IMR-90 (cell line): ENCODE measurements at regions not wholly inside any gene's neighbourhood (a gene's known extent, or its start where the extent isn't known, plus 50 kb on each side); places are given as distances from the start of the nearest gene placed in this dataset.
A peak's percentile ranks its signal among the peaks of the same experiment; 100 is the strongest.

ENCODE experiments used
- ATAC-seq: fragments of 200-7000 bp; cut with Tn5 transposase; 2 replicates; pipeline ENCODE4 v1.9.1; 2020; ENCODE audit warnings: low read depth, mild to moderate bottlenecking, moderate library complexity
- BruUV-seq: library from RNA; stranded (reverse); fragments of 400-500 nt; replicated peaks from 2 replicates; lab custom pipeline; 2021; lab: Mats Ljungman, UMichigan
- CTCF ChIA-PET: fragments of 300-600 bp; formaldehyde crosslinking; extraction: SDS; loops from one replicate; lab custom pipeline; 2021; ENCODE audit warnings: antibody characterized with exemption; lab: Yijun Ruan, JAX
- POLR2A ChIA-PET: fragments of 300-600 bp; sonication (Branson Sonifier 250); formaldehyde crosslinking; loops from one replicate; lab custom pipeline; 2022; ENCODE audit warnings: antibody characterized with exemption; ENCODE audit not compliant: unreplicated experiment; lab: Charles Lee
- DNase-seq: peaks from one replicate; pipeline ENCODE4 v3.0.0; 2013
- H2AFZ ChIP-seq: replicated peaks from 2 replicates; pipeline ENCODE3; 2013; ENCODE audit warnings: low read length, mild to moderate bottlenecking; ENCODE audit not compliant: poor library complexity
- H2AK5ac ChIP-seq: 2 replicates; pipeline ENCODE4 v1.6.1; 2013; ENCODE audit warnings: low read depth, low read length, inconsistent platforms
- H2AK9ac ChIP-seq: replicated peaks from 2 replicates; pipeline ENCODE3; 2013; ENCODE audit warnings: mild to moderate bottlenecking, low read depth, low read length, moderate library complexity; ENCODE audit not compliant: poor library complexity
- H2BK120ac ChIP-seq: 2 replicates; pipeline ENCODE4 v1.6.1; 2013; ENCODE audit warnings: low read depth, low read length, inconsistent platforms
- H2BK15ac ChIP-seq: 3 replicates; pipeline ENCODE4 v1.6.1; 2013; ENCODE audit warnings: low read depth, low read length, inconsistent platforms
- H2BK20ac ChIP-seq: 2 replicates; pipeline ENCODE4 v1.6.1; 2013; ENCODE audit warnings: low read depth, mild to moderate bottlenecking, inconsistent platforms, low read length, moderate library complexity
- H2BK5ac ChIP-seq: 2 replicates; pipeline ENCODE4 v1.6.1; 2013; ENCODE audit warnings: mild to moderate bottlenecking, low read depth, low read length, inconsistent platforms; ENCODE audit not compliant: poor library complexity, severe bottlenecking
- H3K14ac ChIP-seq: replicated peaks from 2 replicates; pipeline ENCODE4 v1.6.1; 2013; ENCODE audit warnings: low read depth, low read length, inconsistent platforms
- H3K18ac ChIP-seq: 2 replicates; pipeline ENCODE4 v1.6.1; 2013; ENCODE audit warnings: low read depth, low read length, control low read depth
- H3K23ac ChIP-seq: 2 replicates; pipeline ENCODE4 v1.6.1; 2013; ENCODE audit warnings: low read depth, low read length, inconsistent platforms
- H3K27ac ChIP-seq: 2 replicates; pipeline ENCODE4 v1.5.1; 2013; ENCODE audit warnings: mild to moderate bottlenecking, control low read depth, low read length; ENCODE audit not compliant: insufficient read depth
- H3K27me3 ChIP-seq: 2 replicates; pipeline ENCODE4 v1.6.1; 2013; ENCODE audit warnings: low read length; ENCODE audit not compliant: control insufficient read depth, insufficient read depth
- H3K36me3 ChIP-seq: 2 replicates; pipeline ENCODE4 v1.6.1; 2013; ENCODE audit warnings: low read length, mixed read lengths; ENCODE audit not compliant: control insufficient read depth, insufficient read depth
- H3K4ac ChIP-seq: 2 replicates; pipeline ENCODE4 v1.6.1; 2013; ENCODE audit warnings: low read depth, low read length, inconsistent platforms
- H3K4me1 ChIP-seq: 2 replicates; pipeline ENCODE4 v1.6.1; 2013; ENCODE audit warnings: low read length, mixed read lengths; ENCODE audit not compliant: control insufficient read depth, insufficient read depth
- H3K4me2 ChIP-seq: 2 replicates; pipeline ENCODE4 v1.6.1; 2013; ENCODE audit warnings: low read depth, mild to moderate bottlenecking, control low read depth, low read length, moderate library complexity
- H3K4me3 ChIP-seq: 2 replicates; pipeline ENCODE4 v1.5.1; 2013; ENCODE audit warnings: low read depth, mild to moderate bottlenecking, control low read depth, low read length, moderate library complexity; ENCODE audit not compliant: insufficient read depth
- H3K56ac ChIP-seq: 2 replicates; pipeline ENCODE4 v1.6.1; 2013; ENCODE audit warnings: low read length, inconsistent platforms; ENCODE audit not compliant: insufficient read depth; ENCODE audit errors: extremely low read depth
- H3K79me1 ChIP-seq, 2 experiments: 2 replicates each; pipeline ENCODE4 v1.6.1; 2013; ENCODE audit warnings: low read length in 2 of 2, inconsistent platforms in 1 of 2, low read depth in 1 of 2
- H3K9ac ChIP-seq: 2 replicates; pipeline ENCODE4 v1.6.1; 2013; ENCODE audit warnings: low read depth, low read length, control low read depth
- H3K9me1 ChIP-seq: 2 replicates; pipeline ENCODE4 v1.6.1; 2013; ENCODE audit warnings: low read length, inconsistent platforms; ENCODE audit not compliant: insufficient read depth
- H3K9me3 ChIP-seq: 2 replicates; pipeline ENCODE4 v1.6.1; 2013; ENCODE audit warnings: low read length; ENCODE audit not compliant: control insufficient read depth, insufficient read depth
- H4K20me1 ChIP-seq: 2 replicates; pipeline ENCODE4 v1.6.1; 2013; ENCODE audit warnings: low read length, inconsistent platforms; ENCODE audit not compliant: insufficient read depth
- H4K5ac ChIP-seq: 2 replicates; pipeline ENCODE4 v1.6.1; 2013; ENCODE audit warnings: mild to moderate bottlenecking, low read depth, low read length, control low read depth
- H4K8ac ChIP-seq, 2 experiments: 2 replicates each; pipeline ENCODE4 v1.6.1; 2013; ENCODE audit warnings: low read depth in 2 of 2, low read length in 2 of 2, control low read depth in 1 of 2, inconsistent platforms in 1 of 2
- H4K91ac ChIP-seq: 2 replicates; pipeline ENCODE4 v1.6.1; 2013; ENCODE audit warnings: low read depth, low read length, inconsistent platforms; ENCODE audit not compliant: insufficient read depth
- MAFK ChIP-seq: IDR thresholded peaks from 2 replicates; pipeline ENCODE4 v1.6.1; 2012; ENCODE audit warnings: low read depth, low read length, improper control_type of control experiment
- NFE2L2 ChIP-seq: fragments of 150-350 bp; IDR thresholded peaks from 2 replicates; pipeline ENCODE4 v1.6.1; 2016; ENCODE audit warnings: low read depth, mild to moderate bottlenecking, low read length
- RFX5 ChIP-seq: IDR thresholded peaks from 2 replicates; pipeline ENCODE4 v1.8.0; 2012; ENCODE audit warnings: low read depth, mild to moderate bottlenecking, low read length, moderate library complexity
- WGBS, 2 experiments: methylation state at CpG; one replicate each; pipeline versions ENCODE4 v1.1.5 to v1.1.7; 2013; ENCODE audit warnings: missing lambda C conversion rate in 2 of 2; ENCODE audit not compliant: insufficient read length in 1 of 2; ENCODE audit errors: extremely low coverage in 2 of 2; 5-methylcytosine and 5-hydroxymethylcytosine counted together
- dilution Hi-C: fragments of 300-500 bp; cut with HindIII; formaldehyde crosslinking; loops from one replicate; pipeline ENCODE4 v1.14.3; 2018; ENCODE audit warnings: low sequenced_read_pairs; ENCODE audit not compliant: unreplicated experiment
- in situ Hi-C: fragments of 300-500 bp; cut with MboI; formaldehyde crosslinking; loops from 3 replicates; pipeline ENCODE4 v1.14.3; 2019; ENCODE audit warnings: low sequenced_read_pairs, inconsistent platforms, mixed read lengths
- intact Hi-C: fragments of 100-400 bp; cut with micrococcal nuclease; formaldehyde crosslinking; loops from 2 replicates; pipeline ENCODE4 v1.10.0; 2022

DNA sequence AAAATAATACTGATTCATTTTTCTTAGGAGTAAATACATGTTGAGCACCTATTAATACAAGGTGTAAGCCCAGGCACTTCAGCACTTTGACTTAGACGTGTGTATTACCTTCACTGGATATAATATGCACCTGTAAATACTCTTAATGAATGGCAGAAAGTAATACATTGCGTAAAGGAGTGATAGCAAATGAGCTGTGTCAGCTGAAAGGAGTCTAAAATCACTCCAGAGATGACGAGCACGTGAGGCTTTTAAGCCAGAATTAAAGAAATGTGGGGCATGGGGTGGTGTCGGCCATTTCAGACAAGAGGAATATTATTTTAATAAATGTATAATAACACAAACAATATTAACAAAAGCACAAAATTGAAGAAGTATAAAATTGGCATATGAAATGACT is 722.7 kb downstream of the EPHA4 start:
- Histone ChIP-seq H2BK5ac (no peak overlapping the region), H3K4me3 (no peak overlapping the region), H2AK9ac (no peak overlapping the region), H2BK120ac (no peak overlapping the region), H3K14ac (no peak overlapping the region), H3K79me1 (no peaks in the 10 kb centered on the region), H3K4me2 (no peak overlapping the region), H3K9me3 (no peaks in the 10 kb centered on the region), H2BK15ac (no peak overlapping the region), H3K4me1 (0 out of 2 replicates have a peak, but pooled peaks cover 2% of the 10 kb centered on the region), H3K27ac (no peak overlapping the region), H4K91ac (no peak overlapping the region), H4K20me1 (no peaks in the 10 kb centered on the region), H2BK20ac (no peak overlapping the region), H3K9me1 (no peaks in the 10 kb centered on the region), H3K9ac (no peak overlapping the region), H2AFZ (no peak overlapping the region), H4K8ac (no peak overlapping the region), H4K5ac (no peak overlapping the region), H2AK5ac (no peak overlapping the region), H3K23ac (no peak overlapping the region), H3K36me3 (no peaks in the 10 kb centered on the region), H3K18ac (no peak overlapping the region), H3K56ac (no peak overlapping the region), H3K4ac (no peak overlapping the region), H3K27me3 (no peaks in the 10 kb centered on the region)
- ATAC-seq (no peak), DNase-seq (no peak)
- BruUV-seq = no TSS peak
- CTCF ChIA-PET = interaction anchor here (0.6 kb wide), 1 partner anchor 1107 kb away, joined by 6 read pairs; no protein-coding TSS in a partner anchor
- WGBS, 2 experiments = no CpG with 5 or more reads among the region's 5 CpGs
- intact Hi-C loops = loop anchor here (5.0 to 10.0 kb wide), 2 partner anchors 575 to 723 kb away; partner anchors contain the start of gene EPHA4
- peak; percentile 48 for TF ChIP-seq MAFK
- TF ChIP-seq NFE2L2 = no peak
- TF ChIP-seq RFX5 = no peak
- in situ Hi-C loops = no loop called here
- dilution Hi-C loops = no loop called here
- POLR2A ChIA-PET = no interaction called here
